ENCODE measurements at regions not wholly inside any gene's neighbourhood (a gene's known extent, or its start where the extent isn't known, plus 50 kb on each side); places are given as distances from the start of the nearest gene placed in this dataset.

- H3K9me3 ChIP-seq (replicated peaks), result peaks cover 35% of the 10 kb centered on the region
- H3K4me3 ChIP-seq, result no peak overlapping the region
- no peak for DNase-seq
- no peak overlapping the region for H3K27ac ChIP-seq (replicated peaks)
- no peaks in the 10 kb centered on the region for H3K27me3 ChIP-seq (ENCODE audit: low read depth)
- intact Hi-C loops (cut with micrococcal nuclease), result no loop called here
- no peak for TF ChIP-seq CTCF (IDR thresholded peaks at IDR 0.05; ENCODE audit: borderline replicate concordance)
- H3K36me3 ChIP-seq, result no peaks in the 10 kb centered on the region
- no peaks in the 10 kb centered on the region for H3K4me1 ChIP-seq
These were observed 767.2 kb upstream of the SLC10A2 start for GRCh38 chr13:103833294-103833852.

- Histone ChIP-seq H3K36me3 (no peaks in the 10 kb centered on the region), H3K27me3 (ENCODE audit: low read depth) (no peaks in the 10 kb centered on the region), H3K4me1 (no peaks in the 10 kb centered on the region), H3K4me3 (no peak overlapping the region), H3K27ac (replicated peaks) (no peak overlapping the region), H3K9me3 (replicated peaks) (peaks cover 7% of the 10 kb centered on the region)
- no peak for DNase-seq
- no peak for TF ChIP-seq CTCF (IDR thresholded peaks at IDR 0.05; ENCODE audit: borderline replicate concordance)
- intact Hi-C loops (cut with micrococcal nuclease), result no loop called here
These were observed 749.4 kb upstream of the SLC10A2 start for GRCh38 chr13:103815619-103816018.

GRCh38 chr13:103812971-103813370 lies 746.8 kb upstream of the SLC10A2 start:
- Histone ChIP-seq H3K27me3 (ENCODE audit: low read depth) (no peaks in the 10 kb centered on the region), H3K27ac (replicated peaks) (no peak overlapping the region), H3K4me1 (no peaks in the 10 kb centered on the region), H3K36me3 (no peaks in the 10 kb centered on the region), H3K4me3 (no peak overlapping the region), H3K9me3 (replicated peaks) (peaks cover 7% of the 10 kb centered on the region)
- intact Hi-C loops (cut with micrococcal nuclease), result no loop called here
- no peak for TF ChIP-seq CTCF (IDR thresholded peaks at IDR 0.05; ENCODE audit: borderline replicate concordance)
- DNase-seq, result no peak

GRCh38 chr13:103812558-103812957 lies 746.3 kb upstream of the SLC10A2 start:
- no peaks in the 10 kb centered on the region for H3K4me1 ChIP-seq
- no peak overlapping the region for H3K4me3 ChIP-seq
- no peak for TF ChIP-seq CTCF (IDR thresholded peaks at IDR 0.05; ENCODE audit: borderline replicate concordance)
- intact Hi-C loops (cut with micrococcal nuclease), result no loop called here
- no peaks in the 10 kb centered on the region for H3K36me3 ChIP-seq
- no peaks in the 10 kb centered on the region for H3K27me3 ChIP-seq (ENCODE audit: low read depth)
- H3K9me3 ChIP-seq (replicated peaks), result peaks cover 7% of the 10 kb centered on the region
- DNase-seq, result no peak
- H3K27ac ChIP-seq (replicated peaks), result no peak overlapping the region

GRCh38 chr13:103810026-103810425 lies 743.8 kb upstream of the SLC10A2 start:
- no peaks in the 10 kb centered on the region for H3K27me3 ChIP-seq (ENCODE audit: low read depth)
- H3K36me3 ChIP-seq, result no peaks in the 10 kb centered on the region
- no peak for TF ChIP-seq CTCF (IDR thresholded peaks at IDR 0.05; ENCODE audit: borderline replicate concordance)
- H3K4me3 ChIP-seq, result no peak overlapping the region
- H3K27ac ChIP-seq (replicated peaks), result no peak overlapping the region
- no peaks in the 10 kb centered on the region for H3K4me1 ChIP-seq
- peaks cover 7% of the 10 kb centered on the region for H3K9me3 ChIP-seq (replicated peaks)
- intact Hi-C loops (cut with micrococcal nuclease), result no loop called here
- DNase-seq, result no peak
